ENCODE measurements at regions not wholly inside any gene's neighbourhood (a gene's known extent, or its start where the extent isn't known, plus 50 kb on each side); places are given as distances from the start of the nearest gene placed in this dataset.
"Not testable (repeated sequence)": the region's sequence is repeated elsewhere in the genome, so short reads cannot be mapped to it uniquely, and the experiment has no call there.

GRCh38 chr16:63131503-63131902, 1095.3 kb upstream of the CDH8 start:
- H3K27ac ChIP-seq (ENCODE audit: low read depth, low read length), result no peak overlapping the region
- no peaks in the 10 kb centered on the region for H3K4me1 ChIP-seq (ENCODE audit: control insufficient read depth in 1 of 2, insufficient read depth in 2 of 2, low read length in 2 of 2)
- H3K27me3 ChIP-seq (ENCODE audit: control insufficient read depth in 1 of 2, insufficient read depth in 2 of 2, low read length in 2 of 2), result no peaks in the 10 kb centered on the region
- H3K36me3 ChIP-seq (ENCODE audit: control insufficient read depth in 1 of 2, insufficient read depth in 2 of 2, low read length in 2 of 2), result no peaks in the 10 kb centered on the region
- peaks cover 0 to 4% of the 10 kb centered on the region in 2 donors for H3K9me3 ChIP-seq (ENCODE audit: control insufficient read depth in 1 of 2, low read length in 2 of 2)
- H3K9ac ChIP-seq (ENCODE audit: low read depth in 1 of 2, low read length in 2 of 2), result no peak overlapping the region
- H3K4me3 ChIP-seq (ENCODE audit: low read depth in 1 of 2, low read length in 2 of 2), result no peak overlapping the region

GRCh38 chr16:63130942-63131341, 1094.7 kb upstream of the CDH8 start:
- Histone ChIP-seq H3K27ac (ENCODE audit: low read depth, low read length) (no peak overlapping the region), H3K27me3 (ENCODE audit: control insufficient read depth in 1 of 2, insufficient read depth in 2 of 2, low read length in 2 of 2) (no peaks in the 10 kb centered on the region), H3K9ac (ENCODE audit: low read depth in 1 of 2, low read length in 2 of 2) (no peak overlapping the region), H3K4me3 (ENCODE audit: low read depth in 1 of 2, low read length in 2 of 2) (no peak overlapping the region), H3K4me1 (ENCODE audit: control insufficient read depth in 1 of 2, insufficient read depth in 2 of 2, low read length in 2 of 2) (no peaks in the 10 kb centered on the region), H3K36me3 (ENCODE audit: control insufficient read depth in 1 of 2, insufficient read depth in 2 of 2, low read length in 2 of 2) (no peaks in the 10 kb centered on the region), H3K9me3 (ENCODE audit: control insufficient read depth in 1 of 2, low read length in 2 of 2) (peaks cover 0 to 4% of the 10 kb centered on the region in 2 donors)

GRCh38 chr16:63129411-63130125, 1093.3 kb upstream of the CDH8 start:
- no peak overlapping the region for H3K9ac ChIP-seq (ENCODE audit: low read depth in 1 of 2, low read length in 2 of 2)
- H3K9me3 ChIP-seq (ENCODE audit: control insufficient read depth in 1 of 2, low read length in 2 of 2), result peaks cover 0 to 4% of the 10 kb centered on the region in 2 donors
- no peaks in the 10 kb centered on the region for H3K36me3 ChIP-seq (ENCODE audit: control insufficient read depth in 1 of 2, insufficient read depth in 2 of 2, low read length in 2 of 2)
- no peaks in the 10 kb centered on the region for H3K27me3 ChIP-seq (ENCODE audit: control insufficient read depth in 1 of 2, insufficient read depth in 2 of 2, low read length in 2 of 2)
- H3K27ac ChIP-seq (ENCODE audit: low read depth, low read length), result no peak overlapping the region
- H3K4me1 ChIP-seq (ENCODE audit: control insufficient read depth in 1 of 2, insufficient read depth in 2 of 2, low read length in 2 of 2), result no peaks in the 10 kb centered on the region
- H3K4me3 ChIP-seq (ENCODE audit: low read depth in 1 of 2, low read length in 2 of 2), result no peak overlapping the region

GRCh38 chr16:63119905-63120304, 1083.7 kb upstream of the CDH8 start:
- H3K4me3 ChIP-seq (ENCODE audit: low read depth in 1 of 2, low read length in 2 of 2); H3K9me3 ChIP-seq (ENCODE audit: control insufficient read depth in 1 of 2, low read length in 2 of 2); H3K36me3 ChIP-seq (ENCODE audit: control insufficient read depth in 1 of 2, insufficient read depth in 2 of 2, low read length in 2 of 2); H3K27me3 ChIP-seq (ENCODE audit: control insufficient read depth in 1 of 2, insufficient read depth in 2 of 2, low read length in 2 of 2); H3K9ac ChIP-seq (ENCODE audit: low read depth in 1 of 2, low read length in 2 of 2); H3K27ac ChIP-seq (ENCODE audit: low read depth, low read length); H3K4me1 ChIP-seq (ENCODE audit: control insufficient read depth in 1 of 2, insufficient read depth in 2 of 2, low read length in 2 of 2): not testable (repeated sequence)

DNA sequence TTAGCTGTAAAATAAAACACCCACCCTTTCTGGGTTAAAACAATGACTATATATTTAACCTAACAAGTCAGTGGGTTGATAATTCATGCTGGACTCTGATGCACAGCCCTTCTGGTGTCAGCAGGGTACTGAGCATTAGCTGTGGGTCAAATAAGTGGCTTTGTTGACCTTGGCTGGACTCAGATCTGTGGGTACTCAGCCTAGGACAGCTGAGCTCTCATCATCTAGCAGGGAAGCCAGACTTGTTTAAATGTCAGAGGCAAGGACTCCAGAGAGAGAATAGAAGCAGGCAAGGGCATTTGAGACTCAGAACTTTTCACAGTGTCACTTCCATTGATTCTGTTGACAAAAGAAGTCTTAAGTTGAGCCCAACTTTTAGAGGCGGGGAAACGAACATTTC, 1063.8 kb upstream of the CDH8 start:
- Histone ChIP-seq H3K36me3 (ENCODE audit: control insufficient read depth in 1 of 2, insufficient read depth in 2 of 2, low read length in 2 of 2) (no peaks in the 10 kb centered on the region), H3K27me3 (ENCODE audit: control insufficient read depth in 1 of 2, insufficient read depth in 2 of 2, low read length in 2 of 2) (no peaks in the 10 kb centered on the region), H3K27ac (ENCODE audit: low read depth, low read length) (no peak overlapping the region), H3K9ac (ENCODE audit: low read depth in 1 of 2, low read length in 2 of 2) (no peak overlapping the region), H3K4me3 (ENCODE audit: low read depth in 1 of 2, low read length in 2 of 2) (no peak overlapping the region), H3K9me3 (ENCODE audit: control insufficient read depth in 1 of 2, low read length in 2 of 2) (peaks cover 0 to 5% of the 10 kb centered on the region in 2 donors), H3K4me1 (ENCODE audit: control insufficient read depth in 1 of 2, insufficient read depth in 2 of 2, low read length in 2 of 2) (no peaks in the 10 kb centered on the region)

DNA sequence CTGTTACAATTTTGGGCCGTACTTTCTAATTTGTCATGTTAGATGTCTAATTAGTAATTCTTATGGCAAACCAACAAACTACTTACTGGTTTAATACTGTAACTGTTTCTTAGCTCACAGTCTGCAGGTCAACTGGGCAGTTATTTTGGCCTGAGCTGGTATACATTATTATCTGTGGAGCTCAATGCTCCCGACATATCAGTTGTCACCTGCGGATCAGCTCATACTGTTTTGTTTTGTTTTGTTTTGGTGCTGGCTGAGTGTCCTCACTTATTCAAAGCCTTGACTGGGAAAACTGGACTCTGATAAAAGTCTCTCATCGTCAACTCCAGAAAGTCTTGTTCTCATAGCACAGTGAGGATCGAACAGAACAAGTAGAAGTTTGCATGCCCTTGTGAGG, 1060.6 kb upstream of the CDH8 start:
- no peaks in the 10 kb centered on the region for H3K27me3 ChIP-seq (ENCODE audit: control insufficient read depth in 1 of 2, insufficient read depth in 2 of 2, low read length in 2 of 2)
- H3K4me3 ChIP-seq (ENCODE audit: low read depth in 1 of 2, low read length in 2 of 2), result no peak overlapping the region
- no peak overlapping the region for H3K27ac ChIP-seq (ENCODE audit: low read depth, low read length)
- H3K4me1 ChIP-seq (ENCODE audit: control insufficient read depth in 1 of 2, insufficient read depth in 2 of 2, low read length in 2 of 2), result no peaks in the 10 kb centered on the region
- H3K36me3 ChIP-seq (ENCODE audit: control insufficient read depth in 1 of 2, insufficient read depth in 2 of 2, low read length in 2 of 2), result no peaks in the 10 kb centered on the region
- H3K9ac ChIP-seq (ENCODE audit: low read depth in 1 of 2, low read length in 2 of 2), result no peak overlapping the region
- H3K9me3 ChIP-seq (ENCODE audit: control insufficient read depth in 1 of 2, low read length in 2 of 2), result peaks cover 0 to 5% of the 10 kb centered on the region in 2 donors

- Histone ChIP-seq H3K27me3 (ENCODE audit: control insufficient read depth in 1 of 2, insufficient read depth in 2 of 2, low read length in 2 of 2) (no peaks in the 10 kb centered on the region), H3K27ac (ENCODE audit: low read depth, low read length) (no peak overlapping the region), H3K9me3 (ENCODE audit: control insufficient read depth in 1 of 2, low read length in 2 of 2) (peaks cover 0 to 5% of the 10 kb centered on the region in 2 donors), H3K4me3 (ENCODE audit: low read depth in 1 of 2, low read length in 2 of 2) (no peak overlapping the region), H3K9ac (ENCODE audit: low read depth in 1 of 2, low read length in 2 of 2) (no peak overlapping the region), H3K36me3 (ENCODE audit: control insufficient read depth in 1 of 2, insufficient read depth in 2 of 2, low read length in 2 of 2) (no peaks in the 10 kb centered on the region), H3K4me1 (ENCODE audit: control insufficient read depth in 1 of 2, insufficient read depth in 2 of 2, low read length in 2 of 2) (no peaks in the 10 kb centered on the region)
These were observed 1056.5 kb upstream of the CDH8 start for GRCh38 chr16:63092736-63093135.

DNA sequence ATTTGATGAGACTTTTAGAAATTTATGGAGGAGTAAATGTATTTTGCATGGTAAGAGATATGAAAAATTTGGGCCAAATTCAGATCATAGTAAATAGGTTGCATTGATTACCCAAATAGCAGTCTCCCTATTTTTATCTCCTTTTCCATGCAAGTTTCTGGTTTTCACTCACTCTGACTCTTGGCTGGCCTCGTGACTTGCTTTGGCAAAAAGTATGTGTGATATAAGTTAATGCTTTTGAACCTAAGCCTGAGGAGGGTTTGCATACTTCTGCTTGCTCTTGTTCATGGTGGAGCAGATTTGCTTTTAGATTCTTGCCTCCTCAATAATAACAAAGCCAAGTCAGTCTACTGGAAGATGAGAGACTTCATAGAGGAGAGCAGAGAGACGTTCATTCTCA, 1045.9 kb upstream of the CDH8 start:
- Histone ChIP-seq H3K27me3 (ENCODE audit: control insufficient read depth in 1 of 2, insufficient read depth in 2 of 2, low read length in 2 of 2) (no peaks in the 10 kb centered on the region), H3K9me3 (ENCODE audit: control insufficient read depth in 1 of 2, low read length in 2 of 2) (no peaks in the 10 kb centered on the region)

GRCh38 chr16:63080746-63081145, 1044.5 kb upstream of the CDH8 start:
- Histone ChIP-seq H3K4me1 (ENCODE audit: control insufficient read depth in 1 of 2, insufficient read depth in 2 of 2, low read length in 2 of 2) (no peaks in the 10 kb centered on the region), H3K9ac (ENCODE audit: low read depth in 1 of 2, low read length in 2 of 2) (no peak overlapping the region), H3K4me3 (ENCODE audit: low read depth in 1 of 2, low read length in 2 of 2) (no peak overlapping the region), H3K27me3 (ENCODE audit: control insufficient read depth in 1 of 2, insufficient read depth in 2 of 2, low read length in 2 of 2) (no peaks in the 10 kb centered on the region), H3K9me3 (ENCODE audit: control insufficient read depth in 1 of 2, low read length in 2 of 2) (peaks cover 2 to 7% of the 10 kb centered on the region in 2 donors), H3K27ac (ENCODE audit: low read depth, low read length) (no peak overlapping the region), H3K36me3 (ENCODE audit: control insufficient read depth in 1 of 2, insufficient read depth in 2 of 2, low read length in 2 of 2) (no peaks in the 10 kb centered on the region)

More for the DNA sequence above, 1045.9 kb upstream of the CDH8 start:
- Histone ChIP-seq H3K27ac (ENCODE audit: low read depth, low read length) (no peak overlapping the region), H3K9ac (ENCODE audit: low read depth in 1 of 2, low read length in 2 of 2) (no peak overlapping the region), H3K4me1 (ENCODE audit: control insufficient read depth in 1 of 2, insufficient read depth in 2 of 2, low read length in 2 of 2) (no peaks in the 10 kb centered on the region), H3K36me3 (ENCODE audit: control insufficient read depth in 1 of 2, insufficient read depth in 2 of 2, low read length in 2 of 2) (no peaks in the 10 kb centered on the region), H3K4me3 (ENCODE audit: low read depth in 1 of 2, low read length in 2 of 2) (no peak overlapping the region)

GRCh38 chr16:63069047-63069446, 1032.8 kb upstream of the CDH8 start:
- Histone ChIP-seq H3K36me3 (ENCODE audit: control insufficient read depth in 1 of 2, insufficient read depth in 2 of 2, low read length in 2 of 2) (no peaks in the 10 kb centered on the region), H3K4me3 (ENCODE audit: low read depth in 1 of 2, low read length in 2 of 2) (no peak overlapping the region)

More at GRCh38 chr16:63069047-63069446, 1032.8 kb upstream of the CDH8 start:
- no peak overlapping the region for H3K9ac ChIP-seq (ENCODE audit: low read depth in 1 of 2, low read length in 2 of 2)
- no peaks in the 10 kb centered on the region for H3K27me3 ChIP-seq (ENCODE audit: control insufficient read depth in 1 of 2, insufficient read depth in 2 of 2, low read length in 2 of 2)
- no peaks in the 10 kb centered on the region for H3K9me3 ChIP-seq (ENCODE audit: control insufficient read depth in 1 of 2, low read length in 2 of 2)
- H3K27ac ChIP-seq (ENCODE audit: low read depth, low read length), result no peak overlapping the region
- H3K4me1 ChIP-seq (ENCODE audit: control insufficient read depth in 1 of 2, insufficient read depth in 2 of 2, low read length in 2 of 2), result no peaks in the 10 kb centered on the region
